DLD1 (cell line): ENCODE measurements at regions not wholly inside any gene's neighbourhood (a gene's known extent, or its start where the extent isn't known, plus 50 kb on each side); places are given as distances from the start of the nearest gene placed in this dataset.
"Not testable (repeated sequence)": the region's sequence is repeated elsewhere in the genome, so short reads cannot be mapped to it uniquely, and the experiment has no call there.

Source experiments
- in situ Hi-C: cut with HindIII; loops from 2 replicates; pipeline ENCODE4 v1.10.0; 2017; ENCODE audit warnings: low sequenced_read_pairs

GRCh38 chr5:145585443-145586148 is 249.5 kb downstream of the PRELID2 start:
- in situ Hi-C loops: no loop called here

- in situ Hi-C loops: no loop called here
These were observed 255.8 kb downstream of the PRELID2 start for GRCh38 chr5:145579301-145579700.

- in situ Hi-C loops: no loop called here
These were observed 260.1 kb downstream of the PRELID2 start for GRCh38 chr5:145574889-145575573.

GRCh38 chr5:145568581-145568980 is 266.6 kb downstream of the PRELID2 start:
- in situ Hi-C loops: no loop called here

- in situ Hi-C loops: no loop called here
These were observed 272.2 kb downstream of the PRELID2 start for GRCh38 chr5:145562931-145563330.

- in situ Hi-C loops: no loop called here
These were observed 276.9 kb downstream of the PRELID2 start for GRCh38 chr5:145558288-145558687.

GRCh38 chr5:145557345-145557744 is 277.8 kb downstream of the PRELID2 start:
- in situ Hi-C loops: no loop called here

- in situ Hi-C loops: no loop called here
These were observed 280.7 kb downstream of the PRELID2 start for GRCh38 chr5:145554399-145554798.

- in situ Hi-C loops: no loop called here
These were observed 282.0 kb downstream of the PRELID2 start for GRCh38 chr5:145553177-145553576.

GRCh38 chr5:145551714-145552113 is 283.4 kb downstream of the PRELID2 start:
- in situ Hi-C loops: no loop called here

- in situ Hi-C loops: no loop called here
These were observed 287.0 kb downstream of the PRELID2 start for GRCh38 chr5:145548097-145548496.

- in situ Hi-C loops: no loop called here
These were observed 290.7 kb downstream of the PRELID2 start for GRCh38 chr5:145544401-145544800.

- in situ Hi-C loops: no loop called here
These were observed 291.2 kb downstream of the PRELID2 start for GRCh38 chr5:145543968-145544367.

- in situ Hi-C loops: no loop called here
These were observed 294.8 kb downstream of the PRELID2 start for GRCh38 chr5:145540375-145540774.

GRCh38 chr5:145539201-145539600 is 295.9 kb downstream of the PRELID2 start:
- in situ Hi-C loops: no loop called here

- in situ Hi-C loops: no loop called here
These were observed 299.0 kb downstream of the PRELID2 start for GRCh38 chr5:145536133-145536532.

GRCh38 chr5:145531038-145531734 is 304.0 kb downstream of the PRELID2 start:
- in situ Hi-C loops: no loop called here

- in situ Hi-C loops: no loop called here
These were observed 313.6 kb downstream of the PRELID2 start for GRCh38 chr5:145521523-145521922.

GRCh38 chr5:145521066-145521465 is 314.1 kb downstream of the PRELID2 start:
- in situ Hi-C loops: no loop called here

- in situ Hi-C loops: no loop called here
These were observed 314.8 kb downstream of the PRELID2 start for GRCh38 chr5:145520335-145520734.

- in situ Hi-C loops: not testable (repeated sequence)
These were observed 317.6 kb downstream of the PRELID2 start for GRCh38 chr5:145517588-145517987.

GRCh38 chr5:145511351-145511750 is 323.8 kb downstream of the PRELID2 start:
- in situ Hi-C loops: no loop called here
